ENCODE measurements at regions not wholly inside any gene's neighbourhood (a gene's known extent, or its start where the extent isn't known, plus 50 kb on each side); places are given as distances from the start of the nearest gene placed in this dataset.

- Histone ChIP-seq H3K4me1 (ENCODE audit: control insufficient read depth, extremely low read depth, insufficient read depth, low read length) (no peaks in the 10 kb centered on the region), H3K4me2 (ENCODE audit: control insufficient read depth, extremely low read depth, insufficient read depth, low read depth, low read length) (no peak overlapping the region), H3K9ac (ENCODE audit: control insufficient read depth, extremely low read depth, insufficient read depth, low read length) (no peak overlapping the region), H3K9me3 (ENCODE audit: control insufficient read depth, low read depth, low read length) (no peaks in the 10 kb centered on the region), H3K36me3 (ENCODE audit: control insufficient read depth in 2 of 2, extremely low read depth in 1 of 2, insufficient read depth in 2 of 2, low read length in 2 of 2) (no peaks in the 10 kb centered on the region), H3K27ac (ENCODE audit: control insufficient read depth, insufficient read depth, low read length) (no peak overlapping the region), H3K27me3 (ENCODE audit: control insufficient read depth, extremely low read depth, insufficient read depth, low read length) (no peaks in the 10 kb centered on the region), H3K79me2 (ENCODE audit: control insufficient read depth, insufficient read depth, low read length) (no peaks in the 10 kb centered on the region), H2AFZ (ENCODE audit: control insufficient read depth, low read length) (no peak overlapping the region), H3K9me1 (ENCODE audit: control insufficient read depth, extremely low read depth, insufficient read depth, low read length) (no peaks in the 10 kb centered on the region), H4K20me1 (ENCODE audit: control insufficient read depth, extremely low read depth, insufficient read depth, low read length) (no peaks in the 10 kb centered on the region), H3K4me3 (ENCODE audit: control insufficient read depth in 2 of 3, extremely low read depth in 1 of 3, insufficient read depth in 2 of 3, low read depth in 1 of 3, low read length in 3 of 3) (no peak overlapping the region)
- FAIRE-seq (no peak), DNase-seq (ENCODE audit: low read depth, low spot score) (no peak)
- TF ChIP-seq EZH2 (IDR thresholded peaks at IDR 0.05; ENCODE audit: low read length) (no peak), CTCF (optimal IDR thresholded peaks at IDR 0.05 in 1 of 3, IDR thresholded peaks at IDR 0.05 in 1 of 3, conservative IDR thresholded peaks at IDR 0.05 in 1 of 3; ENCODE audit: extremely low read depth in 1 of 3, insufficient read depth in 2 of 3, low read length in 3 of 3) (no peak)
- dilution Hi-C loops (cut with MboI; ENCODE audit: extremely low pct_ligation_motif_present, low sequenced_read_pairs): no loop called here
Measured at GRCh38 chr16:63602206-63602927, 1519.5 kb downstream of the CDH11 start.

GRCh38 chr16:63596716-63597115 lies 1525.1 kb downstream of the CDH11 start:
- Histone ChIP-seq H3K36me3 (ENCODE audit: control insufficient read depth in 2 of 2, extremely low read depth in 1 of 2, insufficient read depth in 2 of 2, low read length in 2 of 2) (no peaks in the 10 kb centered on the region), H3K4me3 (ENCODE audit: control insufficient read depth in 2 of 3, extremely low read depth in 1 of 3, insufficient read depth in 2 of 3, low read depth in 1 of 3, low read length in 3 of 3) (no peak overlapping the region), H3K27me3 (ENCODE audit: control insufficient read depth, extremely low read depth, insufficient read depth, low read length) (no peaks in the 10 kb centered on the region), H3K9me1 (ENCODE audit: control insufficient read depth, extremely low read depth, insufficient read depth, low read length) (no peaks in the 10 kb centered on the region), H4K20me1 (ENCODE audit: control insufficient read depth, extremely low read depth, insufficient read depth, low read length) (no peaks in the 10 kb centered on the region), H3K9me3 (ENCODE audit: control insufficient read depth, low read depth, low read length) (no peaks in the 10 kb centered on the region), H3K9ac (ENCODE audit: control insufficient read depth, extremely low read depth, insufficient read depth, low read length) (no peak overlapping the region), H2AFZ (ENCODE audit: control insufficient read depth, low read length) (no peak overlapping the region), H3K4me2 (ENCODE audit: control insufficient read depth, extremely low read depth, insufficient read depth, low read depth, low read length) (no peak overlapping the region), H3K4me1 (ENCODE audit: control insufficient read depth, extremely low read depth, insufficient read depth, low read length) (no peaks in the 10 kb centered on the region), H3K27ac (ENCODE audit: control insufficient read depth, insufficient read depth, low read length) (no peak overlapping the region), H3K79me2 (ENCODE audit: control insufficient read depth, insufficient read depth, low read length) (no peaks in the 10 kb centered on the region)
- TF ChIP-seq EZH2 (IDR thresholded peaks at IDR 0.05; ENCODE audit: low read length) (no peak), CTCF (optimal IDR thresholded peaks at IDR 0.05 in 1 of 3, IDR thresholded peaks at IDR 0.05 in 1 of 3, conservative IDR thresholded peaks at IDR 0.05 in 1 of 3; ENCODE audit: extremely low read depth in 1 of 3, insufficient read depth in 2 of 3, low read length in 3 of 3) (no peak)
- dilution Hi-C loops (cut with MboI; ENCODE audit: extremely low pct_ligation_motif_present, low sequenced_read_pairs): no loop called here
- FAIRE-seq: no peak
- DNase-seq (ENCODE audit: low read depth, low spot score): no peak

All from keratinocyte (primary cell).